ENCODE measurements at regions not wholly inside any gene's neighbourhood (a gene's known extent, or its start where the extent isn't known, plus 50 kb on each side); places are given as distances from the start of the nearest gene placed in this dataset.
"Not testable (repeated sequence)": the region's sequence is repeated elsewhere in the genome, so short reads cannot be mapped to it uniquely, and the experiment has no call there.

DNA sequence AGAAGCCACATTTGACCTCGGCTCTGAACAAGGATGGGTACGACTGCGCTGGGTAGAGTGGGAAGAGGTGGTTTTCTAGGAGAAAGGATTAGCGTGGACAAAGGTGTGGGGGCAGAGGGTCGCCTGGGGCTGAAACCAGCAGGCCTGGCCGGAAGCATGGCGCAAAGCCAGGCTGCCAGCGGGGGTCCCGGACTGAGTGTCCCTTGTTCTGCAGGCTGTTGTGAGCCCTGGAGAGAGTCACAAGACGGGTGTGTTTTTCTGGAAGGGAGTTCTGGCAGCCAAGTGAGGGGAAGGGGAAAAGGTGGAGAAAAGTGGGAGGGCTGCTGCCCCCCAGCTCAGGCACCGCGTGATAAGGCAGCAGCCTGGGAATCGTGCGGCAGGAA is 98.5 kb upstream of the MEF2A start:
- no peaks in the 10 kb centered on the region for H3K36me3 Mint-ChIP-seq
- no peaks in the 10 kb centered on the region for H4K20me1 ChIP-seq (ENCODE audit: insufficient read depth, low read length)
- no peak overlapping the region for H2AFZ ChIP-seq (ENCODE audit: insufficient read depth, low read depth, low read length, poor library complexity, severe bottlenecking)
- peaks cover 4 to 14% of the 10 kb centered on the region in 2 donors for H3K4me1 ChIP-seq (ENCODE audit: control insufficient read depth in 1 of 2, insufficient read depth in 2 of 2, low read length in 2 of 2)
- H3K4me1 Mint-ChIP-seq, result peaks cover 18% of the 10 kb centered on the region
- peak overlapping the region in 1 of 2 donors; percentile 24 for H3K4me3 Mint-ChIP-seq
- DNase-seq, result no peak
- H3K79me2 ChIP-seq (ENCODE audit: insufficient read depth, low read length), result no peaks in the 10 kb centered on the region
- TF ChIP-seq, protein P1, sequence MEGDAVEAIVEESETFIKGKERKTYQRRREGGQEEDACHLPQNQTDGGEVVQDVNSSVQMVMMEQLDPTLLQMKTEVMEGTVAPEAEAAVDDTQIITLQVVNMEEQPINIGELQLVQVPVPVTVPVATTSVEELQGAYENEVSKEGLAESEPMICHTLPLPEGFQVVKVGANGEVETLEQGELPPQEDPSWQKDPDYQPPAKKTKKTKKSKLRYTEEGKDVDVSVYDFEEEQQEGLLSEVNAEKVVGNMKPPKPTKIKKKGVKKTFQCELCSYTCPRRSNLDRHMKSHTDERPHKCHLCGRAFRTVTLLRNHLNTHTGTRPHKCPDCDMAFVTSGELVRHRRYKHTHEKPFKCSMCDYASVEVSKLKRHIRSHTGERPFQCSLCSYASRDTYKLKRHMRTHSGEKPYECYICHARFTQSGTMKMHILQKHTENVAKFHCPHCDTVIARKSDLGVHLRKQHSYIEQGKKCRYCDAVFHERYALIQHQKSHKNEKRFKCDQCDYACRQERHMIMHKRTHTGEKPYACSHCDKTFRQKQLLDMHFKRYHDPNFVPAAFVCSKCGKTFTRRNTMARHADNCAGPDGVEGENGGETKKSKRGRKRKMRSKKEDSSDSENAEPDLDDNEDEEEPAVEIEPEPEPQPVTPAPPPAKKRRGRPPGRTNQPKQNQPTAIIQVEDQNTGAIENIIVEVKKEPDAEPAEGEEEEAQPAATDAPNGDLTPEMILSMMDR (IDR thresholded peaks at IDR 0.05), result no peak
- H3K36me3 ChIP-seq (replicated peaks in 1 of 2; ENCODE audit: control insufficient read depth in 1 of 2, insufficient read depth in 2 of 2, low read length in 2 of 2), result no peaks in the 10 kb centered on the region
- WGBS (ENCODE audit: insufficient coverage), result 96% methylated on average over 14 of the region's 14 CpGs
- H3K27me3 Mint-ChIP-seq (ENCODE audit: low read depth in 3 of 3), result peaks cover 1% of the 10 kb centered on the region in 3 donors
- intact Hi-C loops (cut with micrococcal nuclease), result no loop called here
- no peak overlapping the region for H3K4me2 ChIP-seq (replicated peaks; ENCODE audit: extremely low read depth, low read length, poor library complexity, severe bottlenecking)
- peaks cover 0 to 16% of the 10 kb centered on the region in 2 donors for H3K9me3 ChIP-seq (replicated peaks in 1 of 2; ENCODE audit: control insufficient read depth in 1 of 2, insufficient read depth in 1 of 2, low read length in 2 of 2)
- no peak overlapping the region for H3K4me3 ChIP-seq (replicated peaks in 1 of 3; ENCODE audit: low read depth in 2 of 3, low read length in 3 of 3)
- H3K27ac Mint-ChIP-seq, result peak overlapping the region in 1 of 7 donors; percentile 16
- H3K9ac ChIP-seq (ENCODE audit: insufficient read depth, low read length, poor library complexity, severe bottlenecking), result no peak overlapping the region
- H3K27ac ChIP-seq (ENCODE audit: low read depth in 1 of 2, low read length in 2 of 2), result no peak overlapping the region
- peaks cover 9 to 28% (median 19%) of the 10 kb centered on the region in 7 donors for H3K9me3 Mint-ChIP-seq
- no peaks in the 10 kb centered on the region for H3K27me3 ChIP-seq (ENCODE audit: control insufficient read depth in 2 of 2, insufficient read depth in 2 of 2, low read length in 2 of 2)

DNA sequence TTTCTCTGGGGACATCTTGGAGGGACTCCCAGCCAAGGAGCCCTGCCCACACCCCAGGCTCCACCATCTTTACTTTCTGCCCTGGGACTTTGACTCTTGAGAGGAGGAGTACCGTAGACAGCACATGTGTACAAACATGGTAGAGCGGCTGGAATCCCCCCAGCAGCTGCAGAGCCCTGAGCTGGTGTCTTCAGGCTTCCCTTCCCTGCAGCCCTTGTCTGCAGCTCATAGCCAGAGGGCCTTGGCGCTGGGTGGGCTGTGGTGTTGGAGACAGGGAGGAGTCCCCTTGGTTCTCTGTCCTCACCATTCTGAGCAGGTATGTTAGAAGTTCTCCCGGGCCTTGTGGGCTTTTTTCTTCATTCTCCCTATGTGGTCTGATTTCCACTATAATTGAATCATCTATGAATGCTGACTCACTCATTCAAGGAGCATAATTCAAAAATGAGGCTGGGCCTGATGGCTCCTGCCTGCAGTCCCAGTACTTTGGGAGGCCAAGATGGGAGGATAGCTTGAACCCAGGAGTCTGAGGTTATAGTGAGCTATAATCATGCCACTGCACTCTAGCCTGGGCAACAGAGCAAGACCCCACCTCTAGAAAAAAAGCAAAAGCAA is 97.8 kb upstream of the MEF2A start:
- Histone ChIP-seq H3K36me3 (replicated peaks in 1 of 2; ENCODE audit: control insufficient read depth in 1 of 2, insufficient read depth in 2 of 2, low read length in 2 of 2) (no peaks in the 10 kb centered on the region), H3K9me3 (replicated peaks in 1 of 2; ENCODE audit: control insufficient read depth in 1 of 2, insufficient read depth in 1 of 2, low read length in 2 of 2) (peaks cover 0 to 16% of the 10 kb centered on the region in 2 donors), H3K4me2 (replicated peaks; ENCODE audit: extremely low read depth, low read length, poor library complexity, severe bottlenecking) (no peak overlapping the region), H3K9ac (ENCODE audit: insufficient read depth, low read length, poor library complexity, severe bottlenecking) (no peak overlapping the region), H3K4me3 (replicated peaks in 1 of 3; ENCODE audit: low read depth in 2 of 3, low read length in 3 of 3) (no peak overlapping the region), H4K20me1 (ENCODE audit: insufficient read depth, low read length) (no peaks in the 10 kb centered on the region), H2AFZ (ENCODE audit: insufficient read depth, low read depth, low read length, poor library complexity, severe bottlenecking) (no peak overlapping the region), H3K27me3 (ENCODE audit: control insufficient read depth in 2 of 2, insufficient read depth in 2 of 2, low read length in 2 of 2) (no peaks in the 10 kb centered on the region), H3K79me2 (ENCODE audit: insufficient read depth, low read length) (no peaks in the 10 kb centered on the region), H3K27ac (ENCODE audit: low read depth in 1 of 2, low read length in 2 of 2) (no peak overlapping the region), H3K4me1 (ENCODE audit: control insufficient read depth in 1 of 2, insufficient read depth in 2 of 2, low read length in 2 of 2) (peaks cover 7 to 19% of the 10 kb centered on the region in 2 donors)
- no peak for DNase-seq
- peaks cover 9 to 23% (median 16%) of the 10 kb centered on the region in 7 donors for H3K9me3 Mint-ChIP-seq
- WGBS (ENCODE audit: insufficient coverage), result 93% methylated on average over 2 of the region's 4 CpGs
- intact Hi-C loops (cut with micrococcal nuclease), result no loop called here
- H3K36me3 Mint-ChIP-seq, result no peaks in the 10 kb centered on the region
- H3K27ac Mint-ChIP-seq, result peak overlapping the region in 2 of 7 donors; percentile 15 to 30
- no peak overlapping the region for H3K4me3 Mint-ChIP-seq
- peaks cover 23% of the 10 kb centered on the region for H3K4me1 Mint-ChIP-seq
- peaks cover 1% of the 10 kb centered on the region in 3 donors for H3K27me3 Mint-ChIP-seq (ENCODE audit: low read depth in 3 of 3)
- TF ChIP-seq, protein P1 (IDR thresholded peaks at IDR 0.05), result no peak

DNA sequence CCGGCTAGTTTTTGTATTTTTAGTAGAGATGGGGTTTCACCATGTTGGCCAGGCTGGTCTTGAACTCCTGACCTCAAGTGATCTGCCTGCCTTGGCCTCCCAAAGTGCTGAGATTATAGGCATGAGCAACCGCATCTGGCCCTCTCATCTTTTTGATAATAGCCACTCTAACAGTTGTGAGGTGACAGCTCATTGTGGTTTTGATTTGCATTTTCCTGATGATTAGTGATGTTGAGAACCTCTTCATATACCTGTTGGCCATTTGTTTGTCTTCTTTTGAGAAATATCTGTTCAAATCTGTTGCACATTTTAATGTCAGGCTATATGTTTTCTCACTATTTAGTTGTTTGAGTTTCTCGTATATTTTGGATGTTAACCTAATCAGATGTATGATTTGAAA is 95.6 kb upstream of the MEF2A start:
- not testable (repeated sequence) for H3K4me3 Mint-ChIP-seq; H3K4me3 ChIP-seq (replicated peaks in 1 of 3; ENCODE audit: low read depth in 2 of 3, low read length in 3 of 3); H3K27ac ChIP-seq (ENCODE audit: low read depth in 1 of 2, low read length in 2 of 2); H3K27me3 Mint-ChIP-seq (ENCODE audit: low read depth in 3 of 3); H3K36me3 ChIP-seq (replicated peaks in 1 of 2; ENCODE audit: control insufficient read depth in 1 of 2, insufficient read depth in 2 of 2, low read length in 2 of 2); H3K36me3 Mint-ChIP-seq; H2AFZ ChIP-seq (ENCODE audit: insufficient read depth, low read depth, low read length, poor library complexity, severe bottlenecking); H3K27me3 ChIP-seq (ENCODE audit: control insufficient read depth in 2 of 2, insufficient read depth in 2 of 2, low read length in 2 of 2); H3K79me2 ChIP-seq (ENCODE audit: insufficient read depth, low read length); DNase-seq; H3K9ac ChIP-seq (ENCODE audit: insufficient read depth, low read length, poor library complexity, severe bottlenecking); H3K9me3 Mint-ChIP-seq; H3K9me3 ChIP-seq (replicated peaks in 1 of 2; ENCODE audit: control insufficient read depth in 1 of 2, insufficient read depth in 1 of 2, low read length in 2 of 2); H3K4me2 ChIP-seq (replicated peaks; ENCODE audit: extremely low read depth, low read length, poor library complexity, severe bottlenecking); H4K20me1 ChIP-seq (ENCODE audit: insufficient read depth, low read length); H3K27ac Mint-ChIP-seq
- no CpG with 5 or more reads among the region's 3 CpGs for WGBS (ENCODE audit: insufficient coverage)
- H3K4me1 ChIP-seq (ENCODE audit: control insufficient read depth in 1 of 2, insufficient read depth in 2 of 2, low read length in 2 of 2), result peaks cover 29 to 42% of the 10 kb centered on the region in 2 donors
- intact Hi-C loops (cut with micrococcal nuclease), result loop anchor here in 1 of 2 donors (10.0 kb wide), 1 partner anchor 95 kb away; the partner anchor contains the start of gene MEF2A
- peaks cover 45% of the 10 kb centered on the region for H3K4me1 Mint-ChIP-seq
